ENCODE measurements at regions not wholly inside any gene's neighbourhood (a gene's known extent, or its start where the extent isn't known, plus 50 kb on each side); places are given as distances from the start of the nearest gene placed in this dataset.

- Histone ChIP-seq H3K27me3 (ENCODE audit: control insufficient read depth, low read length) (no peaks in the 10 kb centered on the region), H3K4me2 (ENCODE audit: low read length) (no peak overlapping the region), H3K4me3 (ENCODE audit: low read length) (no peak overlapping the region), H3K9me3 (ENCODE audit: control insufficient read depth, insufficient read depth, low read length) (no peaks in the 10 kb centered on the region), H3K27ac (ENCODE audit: low read depth, low read length) (no peak overlapping the region), H4K20me1 (ENCODE audit: control insufficient read depth, insufficient read depth, low read depth, low read length) (no peaks in the 10 kb centered on the region), H3F3A (ENCODE audit: control insufficient read depth, insufficient read depth) (no peaks in the 10 kb centered on the region), H3K36me3 (ENCODE audit: control insufficient read depth, low read length) (no peaks in the 10 kb centered on the region), H3K9me2 (replicated peaks; ENCODE audit: control insufficient read depth, low read length) (no peaks in the 10 kb centered on the region), H3K4me1 (ENCODE audit: control insufficient read depth, low read length) (no peaks in the 10 kb centered on the region), H3K79me2 (ENCODE audit: control insufficient read depth, low read length) (no peaks in the 10 kb centered on the region)
- TF ChIP-seq CTCF (IDR thresholded peaks at IDR 0.05; ENCODE audit: low read depth, low read length, poor library complexity, severe bottlenecking) (no peak), EZH2phosphoT487 (IDR thresholded peaks at IDR 0.05; ENCODE audit: borderline replicate concordance, low read length) (no peak)
Observed at GRCh38 chr5:121151534-121151933, 687.4 kb downstream of the PRR16 start.

GRCh38 chr5:121152411-121152810, 688.3 kb downstream of the PRR16 start:
- H3K9me2 ChIP-seq (replicated peaks; ENCODE audit: control insufficient read depth, low read length): no peaks in the 10 kb centered on the region
- TF ChIP-seq EZH2phosphoT487 (IDR thresholded peaks at IDR 0.05; ENCODE audit: borderline replicate concordance, low read length): no peak
- TF ChIP-seq CTCF (IDR thresholded peaks at IDR 0.05; ENCODE audit: low read depth, low read length, poor library complexity, severe bottlenecking): no peak
- no peaks in the 10 kb centered on the region for H3K27me3 ChIP-seq (ENCODE audit: control insufficient read depth, low read length)
- H4K20me1 ChIP-seq (ENCODE audit: control insufficient read depth, insufficient read depth, low read depth, low read length): no peaks in the 10 kb centered on the region
- H3K4me1 ChIP-seq (ENCODE audit: control insufficient read depth, low read length): no peaks in the 10 kb centered on the region
- no peaks in the 10 kb centered on the region for H3K36me3 ChIP-seq (ENCODE audit: control insufficient read depth, low read length)
- no peak overlapping the region for H3K27ac ChIP-seq (ENCODE audit: low read depth, low read length)
- no peak overlapping the region for H3K4me3 ChIP-seq (ENCODE audit: low read length)
- no peak overlapping the region for H3K4me2 ChIP-seq (ENCODE audit: low read length)
- no peaks in the 10 kb centered on the region for H3K9me3 ChIP-seq (ENCODE audit: control insufficient read depth, insufficient read depth, low read length)
- no peaks in the 10 kb centered on the region for H3F3A ChIP-seq (ENCODE audit: control insufficient read depth, insufficient read depth)
- no peaks in the 10 kb centered on the region for H3K79me2 ChIP-seq (ENCODE audit: control insufficient read depth, low read length)

- Histone ChIP-seq H4K20me1 (ENCODE audit: control insufficient read depth, insufficient read depth, low read depth, low read length) (no peaks in the 10 kb centered on the region), H3K9me3 (ENCODE audit: control insufficient read depth, insufficient read depth, low read length) (no peaks in the 10 kb centered on the region), H3K27me3 (ENCODE audit: control insufficient read depth, low read length) (no peaks in the 10 kb centered on the region), H3K4me2 (ENCODE audit: low read length) (no peak overlapping the region), H3K27ac (ENCODE audit: low read depth, low read length) (no peak overlapping the region), H3K4me1 (ENCODE audit: control insufficient read depth, low read length) (no peaks in the 10 kb centered on the region), H3K36me3 (ENCODE audit: control insufficient read depth, low read length) (no peaks in the 10 kb centered on the region), H3K79me2 (ENCODE audit: control insufficient read depth, low read length) (no peaks in the 10 kb centered on the region), H3K9me2 (replicated peaks; ENCODE audit: control insufficient read depth, low read length) (no peaks in the 10 kb centered on the region), H3K4me3 (ENCODE audit: low read length) (no peak overlapping the region), H3F3A (ENCODE audit: control insufficient read depth, insufficient read depth) (no peaks in the 10 kb centered on the region)
- TF ChIP-seq CTCF (IDR thresholded peaks at IDR 0.05; ENCODE audit: low read depth, low read length, poor library complexity, severe bottlenecking) (no peak), EZH2phosphoT487 (IDR thresholded peaks at IDR 0.05; ENCODE audit: borderline replicate concordance, low read length) (no peak)
Observed at GRCh38 chr5:121156565-121156964, 692.5 kb downstream of the PRR16 start.

GRCh38 chr5:121158451-121158850, 693.2 kb upstream of the FTMT start:
- H3K4me3 ChIP-seq (ENCODE audit: low read length): no peak overlapping the region
- no peak for TF ChIP-seq CTCF (IDR thresholded peaks at IDR 0.05; ENCODE audit: low read depth, low read length, poor library complexity, severe bottlenecking)
- no peak for TF ChIP-seq EZH2phosphoT487 (IDR thresholded peaks at IDR 0.05; ENCODE audit: borderline replicate concordance, low read length)

More at GRCh38 chr5:121158451-121158850, 693.2 kb upstream of the FTMT start:
- Histone ChIP-seq H3K9me3 (ENCODE audit: control insufficient read depth, insufficient read depth, low read length) (no peaks in the 10 kb centered on the region), H3K27ac (ENCODE audit: low read depth, low read length) (no peak overlapping the region), H3K36me3 (ENCODE audit: control insufficient read depth, low read length) (no peaks in the 10 kb centered on the region), H3F3A (ENCODE audit: control insufficient read depth, insufficient read depth) (no peaks in the 10 kb centered on the region), H4K20me1 (ENCODE audit: control insufficient read depth, insufficient read depth, low read depth, low read length) (no peaks in the 10 kb centered on the region), H3K79me2 (ENCODE audit: control insufficient read depth, low read length) (no peaks in the 10 kb centered on the region), H3K9me2 (replicated peaks; ENCODE audit: control insufficient read depth, low read length) (no peaks in the 10 kb centered on the region), H3K4me1 (ENCODE audit: control insufficient read depth, low read length) (no peaks in the 10 kb centered on the region), H3K27me3 (ENCODE audit: control insufficient read depth, low read length) (no peaks in the 10 kb centered on the region), H3K4me2 (ENCODE audit: low read length) (no peak overlapping the region)
